Liver (tissue), 8 donors: ENCODE measurements at regions not wholly inside any gene's neighbourhood (a gene's known extent, or its start where the extent isn't known, plus 50 kb on each side); places are given as distances from the start of the nearest gene placed in this dataset.

Experiments used
- DNase-seq: peaks from one replicate; pipeline ENCODE4 v3.0.0-alpha.2; 2017; ENCODE audit warnings: low spot score
- H3K27ac ChIP-seq, 2 donors: one replicate each; pipeline ENCODE4 v1.7.0; 2013; ENCODE audit warnings: inconsistent platforms in 2 of 2, low read length in 2 of 2, control low read depth in 1 of 2, low read depth in 1 of 2, mild to moderate bottlenecking in 1 of 2
- H3K27me3 ChIP-seq, 4 donors: one replicate each; pipeline versions ENCODE4 v1.6.1 to v1.7.0; 2013; ENCODE audit warnings: low read length in 3 of 4, inconsistent platforms in 1 of 4, mild to moderate bottlenecking in 1 of 4, moderate library complexity in 1 of 4; ENCODE audit not compliant: control insufficient read depth in 4 of 4, insufficient read depth in 4 of 4
- H3K36me3 ChIP-seq, 4 donors: one replicate each; pipeline versions ENCODE4 v1.6.1 to v1.7.0; 2013; ENCODE audit warnings: low read length in 3 of 4, mild to moderate bottlenecking in 3 of 4, low read depth in 1 of 4, moderate library complexity in 1 of 4; ENCODE audit not compliant: control insufficient read depth in 4 of 4, insufficient read depth in 3 of 4
- H3K4me1 ChIP-seq, 4 donors: one replicate each; pipeline versions ENCODE4 v1.6.1 to v1.7.0; 2013; ENCODE audit warnings: low read length in 3 of 4, mild to moderate bottlenecking in 3 of 4, moderate library complexity in 1 of 4; ENCODE audit not compliant: control insufficient read depth in 4 of 4, insufficient read depth in 4 of 4
- H3K4me3 ChIP-seq, 3 donors: one replicate each; pipeline versions ENCODE4 v1.6.1 to v1.7.0; 2013; ENCODE audit warnings: low read length in 3 of 3, control low read depth in 1 of 3, low read depth in 1 of 3, mild to moderate bottlenecking in 1 of 3
- H3K9ac ChIP-seq, 2 donors: one replicate each; pipeline ENCODE4 v1.7.0; 2013; ENCODE audit warnings: low read length in 2 of 2, mild to moderate bottlenecking in 2 of 2, moderate library complexity in 2 of 2, control low read depth in 1 of 2, low read depth in 1 of 2
- H3K9me3 ChIP-seq, 4 donors: one replicate each; pipeline versions ENCODE4 v1.6.1 to v1.7.0; 2013; ENCODE audit warnings: low read length in 3 of 4; ENCODE audit not compliant: control insufficient read depth in 4 of 4
- EGR1 ChIP-seq, 2 donors: IDR thresholded peaks; 2 replicates each; pipeline ENCODE4 v1.6.1; 2016 to 2018; ENCODE audit warnings: antibody characterized with exemption in 2 of 2, low read depth in 2 of 2
- FOXA1 ChIP-seq: IDR thresholded peaks from 2 replicates; pipeline ENCODE4 v1.6.1; 2016; ENCODE audit warnings: antibody characterized with exemption
- FOXA2 ChIP-seq: IDR thresholded peaks from 2 replicates; pipeline ENCODE4 v1.6.1; 2016; ENCODE audit warnings: antibody characterized with exemption
- GABPA ChIP-seq, 2 donors: IDR thresholded peaks in 1 of 2; conservative IDR thresholded peaks in 1 of 2; 2 replicates each; pipeline ENCODE4 v1.6.1; 2016; ENCODE audit warnings: antibody characterized with exemption in 2 of 2, mild to moderate bottlenecking in 1 of 2, moderate library complexity in 1 of 2
- HNF4A ChIP-seq, 2 donors: conservative IDR thresholded peaks; 2 replicates each; pipeline ENCODE4 v1.6.1; 2016; ENCODE audit warnings: antibody characterized with exemption in 2 of 2, mild to moderate bottlenecking in 2 of 2
- HNF4G ChIP-seq: IDR thresholded peaks from 2 replicates; pipeline ENCODE4 v1.6.1; 2016; ENCODE audit warnings: antibody characterized with exemption
- JUND ChIP-seq, 2 donors: IDR thresholded peaks; 2 replicates each; pipeline ENCODE4 v1.6.1; 2016; ENCODE audit warnings: antibody characterized with exemption in 2 of 2
- NR2F2 ChIP-seq: IDR thresholded peaks from 2 replicates; pipeline ENCODE4 v1.6.1; 2016; ENCODE audit warnings: antibody characterized with exemption
- RAD21 ChIP-seq, 2 donors: IDR thresholded peaks; 2 replicates each; pipeline ENCODE4 v1.6.1; 2016; ENCODE audit warnings: antibody characterized with exemption in 2 of 2, mild to moderate bottlenecking in 2 of 2
- RXRA ChIP-seq, 2 donors: IDR thresholded peaks; 2 replicates each; pipeline ENCODE4 v1.6.1; 2017 to 2018; ENCODE audit warnings: antibody characterized with exemption in 2 of 2, mild to moderate bottlenecking in 1 of 2
- SP1 ChIP-seq: IDR thresholded peaks from 2 replicates; pipeline ENCODE4 v1.6.1; 2018; ENCODE audit warnings: antibody characterized with exemption, mild to moderate bottlenecking
- TAF1 ChIP-seq: conservative IDR thresholded peaks from 2 replicates; pipeline ENCODE4 v1.6.1; 2016; ENCODE audit warnings: antibody characterized with exemption, mild to moderate bottlenecking
- YY1 ChIP-seq: IDR thresholded peaks from 2 replicates; pipeline ENCODE4 v1.6.1; 2016; ENCODE audit warnings: antibody characterized with exemption, mild to moderate bottlenecking
- WGBS: extraction: QIAGEN DNeasy Blood & Tissue Kit; methylation state at CpG from one replicate; pipeline ENCODE4 v1.1.7; 2013; 5-methylcytosine and 5-hydroxymethylcytosine counted together
- TF ChIP-seq, protein P1 (sequence below): IDR thresholded peaks from 2 replicates; pipeline ENCODE4 v1.6.1; 2016; ENCODE audit warnings: antibody characterized with exemption
- TF ChIP-seq, protein P2 (sequence below): IDR thresholded peaks from 2 replicates; pipeline ENCODE4 v1.6.1; 2016; ENCODE audit warnings: antibody characterized with exemption, mild to moderate bottlenecking
- TF ChIP-seq, protein P3 (sequence below): IDR thresholded peaks from 2 replicates; pipeline ENCODE4 v1.6.1; 2016; ENCODE audit warnings: antibody characterized with exemption
- TF ChIP-seq, protein P4 (sequence below): IDR thresholded peaks from 2 replicates; pipeline ENCODE4 v1.6.1; 2016; ENCODE audit warnings: antibody characterized with exemption
- TF ChIP-seq, protein P5 (sequence below): fragments of 150-350 bp; IDR thresholded peaks from 2 replicates; pipeline ENCODE4 v1.5.1; 2017; ENCODE audit warnings: improper control_type of control experiment, low read depth, low read length; ENCODE audit not compliant: missing input control
- donor health status: healthy.
- donor health status: healthy.
- donor health status: healthy.
- donor health status: healthy.
- donor health status: healthy.

DNA sequence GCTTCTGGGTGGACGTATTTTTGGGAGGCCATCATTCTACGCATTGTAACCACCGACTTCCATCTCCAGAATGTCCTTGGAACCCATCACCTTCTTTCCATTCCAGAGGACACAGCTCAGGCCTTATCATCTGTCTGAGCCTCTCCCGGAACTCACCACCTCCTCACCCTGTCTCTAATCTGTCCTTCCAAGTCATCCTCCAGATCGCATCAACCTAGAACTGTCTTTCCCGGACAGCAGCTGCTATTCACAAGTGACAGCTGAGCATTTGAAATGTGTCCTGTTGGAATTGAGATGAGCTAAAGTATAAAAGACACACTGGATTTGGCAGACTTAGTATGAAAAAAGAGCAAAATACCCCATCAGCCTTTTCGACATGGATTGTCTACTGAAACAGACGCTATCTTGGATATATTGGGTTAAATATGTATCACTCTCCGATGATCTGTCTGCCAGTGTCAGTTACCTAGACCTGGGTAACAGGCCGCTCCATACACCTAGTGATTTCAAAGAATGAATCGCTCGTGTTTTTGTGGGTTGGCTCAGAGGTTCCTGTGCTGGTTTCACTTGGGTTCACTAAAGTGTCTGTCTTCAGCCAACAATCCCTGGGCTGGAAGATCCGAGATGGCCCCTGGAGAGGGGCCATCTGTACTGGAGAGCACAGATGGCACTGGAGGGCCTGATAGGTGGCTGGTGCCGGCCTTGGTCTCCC, 104.4 kb upstream of the RFLNA start:
- H3K36me3 ChIP-seq, result no peaks in the 10 kb centered on the region
- H3K4me3 ChIP-seq, result no peak overlapping the region
- no peaks in the 10 kb centered on the region for H3K9me3 ChIP-seq
- TF ChIP-seq RAD21 (IDR thresholded peaks at IDR 0.05) (no peak), HNF4A (conservative IDR thresholded peaks at IDR 0.05) (no peak)
- 94% methylated on average over 14 of the region's 14 CpGs for WGBS
- no peaks in the 10 kb centered on the region for H3K27me3 ChIP-seq
- no peak overlapping the region for H3K27ac ChIP-seq
- no peak for DNase-seq
- H3K9ac ChIP-seq, result no peak overlapping the region
- H3K4me1 ChIP-seq, result peaks cover 0 to 2% (median under 1%) of the 10 kb centered on the region in 4 donors

DNA sequence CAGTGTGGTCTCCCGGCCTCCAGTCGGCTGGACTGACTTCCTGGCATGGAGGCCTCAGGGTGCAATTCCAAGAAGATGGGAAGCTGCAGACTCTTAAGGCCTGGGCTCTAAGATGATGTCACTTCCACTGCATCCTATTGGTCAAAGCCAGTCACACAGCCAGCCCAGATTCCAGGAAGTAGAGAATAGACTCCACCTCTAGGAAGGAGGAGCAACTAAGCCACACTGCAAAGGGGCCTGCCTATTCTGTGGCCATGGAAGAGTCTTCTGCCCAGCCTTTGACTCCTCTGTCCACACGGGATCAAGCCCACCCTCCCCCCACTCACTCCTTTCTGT, 103.9 kb upstream of the RFLNA start:
- no peaks in the 10 kb centered on the region for H3K36me3 ChIP-seq
- 87% methylated on average over 3 of the region's 3 CpGs for WGBS
- H3K4me3 ChIP-seq, result no peak overlapping the region
- H3K27me3 ChIP-seq, result no peaks in the 10 kb centered on the region
- H3K27ac ChIP-seq, result no peak overlapping the region
- peaks cover 0 to 2% (median under 1%) of the 10 kb centered on the region in 4 donors for H3K4me1 ChIP-seq
- TF ChIP-seq RAD21 (IDR thresholded peaks at IDR 0.05) (no peak), GABPA (IDR thresholded peaks at IDR 0.05 in 1 of 2, conservative IDR thresholded peaks at IDR 0.05 in 1 of 2) (no peak), SP1 (no peak), JUND (IDR thresholded peaks at IDR 0.05) (no peak), TAF1 (no peak), HNF4G (no peak), RXRA (IDR thresholded peaks at IDR 0.05) (no peak), YY1 (no peak), NR2F2 (no peak), HNF4A (conservative IDR thresholded peaks at IDR 0.05) (no peak), EGR1 (IDR thresholded peaks at IDR 0.05; ENCODE audit: low read depth in 2 of 2) (no peak), FOXA2 (no peak), FOXA1 (no peak)
- TF ChIP-seq, protein P1, sequence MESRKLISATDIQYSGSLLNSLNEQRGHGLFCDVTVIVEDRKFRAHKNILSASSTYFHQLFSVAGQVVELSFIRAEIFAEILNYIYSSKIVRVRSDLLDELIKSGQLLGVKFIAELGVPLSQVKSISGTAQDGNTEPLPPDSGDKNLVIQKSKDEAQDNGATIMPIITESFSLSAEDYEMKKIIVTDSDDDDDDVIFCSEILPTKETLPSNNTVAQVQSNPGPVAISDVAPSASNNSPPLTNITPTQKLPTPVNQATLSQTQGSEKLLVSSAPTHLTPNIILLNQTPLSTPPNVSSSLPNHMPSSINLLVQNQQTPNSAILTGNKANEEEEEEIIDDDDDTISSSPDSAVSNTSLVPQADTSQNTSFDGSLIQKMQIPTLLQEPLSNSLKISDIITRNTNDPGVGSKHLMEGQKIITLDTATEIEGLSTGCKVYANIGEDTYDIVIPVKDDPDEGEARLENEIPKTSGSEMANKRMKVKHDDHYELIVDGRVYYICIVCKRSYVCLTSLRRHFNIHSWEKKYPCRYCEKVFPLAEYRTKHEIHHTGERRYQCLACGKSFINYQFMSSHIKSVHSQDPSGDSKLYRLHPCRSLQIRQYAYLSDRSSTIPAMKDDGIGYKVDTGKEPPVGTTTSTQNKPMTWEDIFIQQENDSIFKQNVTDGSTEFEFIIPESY, result no peak
- TF ChIP-seq, protein P2, sequence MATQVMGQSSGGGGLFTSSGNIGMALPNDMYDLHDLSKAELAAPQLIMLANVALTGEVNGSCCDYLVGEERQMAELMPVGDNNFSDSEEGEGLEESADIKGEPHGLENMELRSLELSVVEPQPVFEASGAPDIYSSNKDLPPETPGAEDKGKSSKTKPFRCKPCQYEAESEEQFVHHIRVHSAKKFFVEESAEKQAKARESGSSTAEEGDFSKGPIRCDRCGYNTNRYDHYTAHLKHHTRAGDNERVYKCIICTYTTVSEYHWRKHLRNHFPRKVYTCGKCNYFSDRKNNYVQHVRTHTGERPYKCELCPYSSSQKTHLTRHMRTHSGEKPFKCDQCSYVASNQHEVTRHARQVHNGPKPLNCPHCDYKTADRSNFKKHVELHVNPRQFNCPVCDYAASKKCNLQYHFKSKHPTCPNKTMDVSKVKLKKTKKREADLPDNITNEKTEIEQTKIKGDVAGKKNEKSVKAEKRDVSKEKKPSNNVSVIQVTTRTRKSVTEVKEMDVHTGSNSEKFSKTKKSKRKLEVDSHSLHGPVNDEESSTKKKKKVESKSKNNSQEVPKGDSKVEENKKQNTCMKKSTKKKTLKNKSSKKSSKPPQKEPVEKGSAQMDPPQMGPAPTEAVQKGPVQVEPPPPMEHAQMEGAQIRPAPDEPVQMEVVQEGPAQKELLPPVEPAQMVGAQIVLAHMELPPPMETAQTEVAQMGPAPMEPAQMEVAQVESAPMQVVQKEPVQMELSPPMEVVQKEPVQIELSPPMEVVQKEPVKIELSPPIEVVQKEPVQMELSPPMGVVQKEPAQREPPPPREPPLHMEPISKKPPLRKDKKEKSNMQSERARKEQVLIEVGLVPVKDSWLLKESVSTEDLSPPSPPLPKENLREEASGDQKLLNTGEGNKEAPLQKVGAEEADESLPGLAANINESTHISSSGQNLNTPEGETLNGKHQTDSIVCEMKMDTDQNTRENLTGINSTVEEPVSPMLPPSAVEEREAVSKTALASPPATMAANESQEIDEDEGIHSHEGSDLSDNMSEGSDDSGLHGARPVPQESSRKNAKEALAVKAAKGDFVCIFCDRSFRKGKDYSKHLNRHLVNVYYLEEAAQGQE, result no peak
- TF ChIP-seq, protein P3, sequence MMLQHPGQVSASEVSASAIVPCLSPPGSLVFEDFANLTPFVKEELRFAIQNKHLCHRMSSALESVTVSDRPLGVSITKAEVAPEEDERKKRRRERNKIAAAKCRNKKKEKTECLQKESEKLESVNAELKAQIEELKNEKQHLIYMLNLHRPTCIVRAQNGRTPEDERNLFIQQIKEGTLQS, result no peak
- TF ChIP-seq, protein P4, sequence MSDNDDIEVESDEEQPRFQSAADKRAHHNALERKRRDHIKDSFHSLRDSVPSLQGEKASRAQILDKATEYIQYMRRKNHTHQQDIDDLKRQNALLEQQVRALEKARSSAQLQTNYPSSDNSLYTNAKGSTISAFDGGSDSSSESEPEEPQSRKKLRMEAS, result no peak
- TF ChIP-seq, protein P5, sequence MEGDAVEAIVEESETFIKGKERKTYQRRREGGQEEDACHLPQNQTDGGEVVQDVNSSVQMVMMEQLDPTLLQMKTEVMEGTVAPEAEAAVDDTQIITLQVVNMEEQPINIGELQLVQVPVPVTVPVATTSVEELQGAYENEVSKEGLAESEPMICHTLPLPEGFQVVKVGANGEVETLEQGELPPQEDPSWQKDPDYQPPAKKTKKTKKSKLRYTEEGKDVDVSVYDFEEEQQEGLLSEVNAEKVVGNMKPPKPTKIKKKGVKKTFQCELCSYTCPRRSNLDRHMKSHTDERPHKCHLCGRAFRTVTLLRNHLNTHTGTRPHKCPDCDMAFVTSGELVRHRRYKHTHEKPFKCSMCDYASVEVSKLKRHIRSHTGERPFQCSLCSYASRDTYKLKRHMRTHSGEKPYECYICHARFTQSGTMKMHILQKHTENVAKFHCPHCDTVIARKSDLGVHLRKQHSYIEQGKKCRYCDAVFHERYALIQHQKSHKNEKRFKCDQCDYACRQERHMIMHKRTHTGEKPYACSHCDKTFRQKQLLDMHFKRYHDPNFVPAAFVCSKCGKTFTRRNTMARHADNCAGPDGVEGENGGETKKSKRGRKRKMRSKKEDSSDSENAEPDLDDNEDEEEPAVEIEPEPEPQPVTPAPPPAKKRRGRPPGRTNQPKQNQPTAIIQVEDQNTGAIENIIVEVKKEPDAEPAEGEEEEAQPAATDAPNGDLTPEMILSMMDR, result no peak
- no peaks in the 10 kb centered on the region for H3K9me3 ChIP-seq
- H3K9ac ChIP-seq, result no peak overlapping the region
- no peak for DNase-seq
